Mucosa of descending colon (tissue), 3 donors: ENCODE measurements at regions not wholly inside any gene's neighbourhood (a gene's known extent, or its start where the extent isn't known, plus 50 kb on each side); places are given as distances from the start of the nearest gene placed in this dataset.

ENCODE experiments used
- ATAC-seq: fragments of 200-7000 bp; cut with Tn5 transposase; one replicate; pipeline ENCODE4 v1.9.1; 2020; ENCODE audit warnings: mild to moderate bottlenecking, moderate library complexity
- DNase-seq, 3 donors: peaks; one replicate each; pipeline ENCODE4 v3.0.0-alpha.2; 2020
- H3K36me3 ChIP-seq: fragments of 200-600 bp; one replicate; pipeline ENCODE4 v1.8.0; 2021; ENCODE audit warnings: low read depth, mild to moderate bottlenecking
- H3K4me1 ChIP-seq: fragments of 200-600 bp; one replicate; pipeline ENCODE4 v1.8.0; 2021; ENCODE audit warnings: low read depth, mild to moderate bottlenecking
- H3K4me3 ChIP-seq: fragments of 200-600 bp; one replicate; pipeline ENCODE4 v1.8.0; 2021; ENCODE audit warnings: mild to moderate bottlenecking
- H3K9me3 ChIP-seq: fragments of 200-600 bp; one replicate; pipeline ENCODE4 v1.8.0; 2021; ENCODE audit warnings: mild to moderate bottlenecking
- CTCF ChIP-seq: fragments of 200-600 bp; IDR thresholded peaks from one replicate; pipeline ENCODE4 v1.8.0; 2022; ENCODE audit warnings: antibody characterized with exemption, mild to moderate bottlenecking
- intact Hi-C, 2 donors: fragments of 100-400 bp; cut with DNase I in 1 of 2; cut with micrococcal nuclease in 1 of 2; formaldehyde crosslinking; loops; one replicate each; pipeline versions ENCODE4 v1.11.0 to v1.11.1; 2022; cut with DNase I, micrococcal nuclease
- donor health status: DM: no; HTN: no; CAD: no; lungs with moderate emphysema.
- donor health status: DM: no; HTN: no; CAD: no.
- donor health status: DM: no; HTN: yes; CAD: no.

- Histone ChIP-seq H3K4me1 (no peaks in the 10 kb centered on the region), H3K9me3 (no peaks in the 10 kb centered on the region), H3K4me3 (no peak overlapping the region), H3K36me3 (no peaks in the 10 kb centered on the region)
- no peak for DNase-seq
- intact Hi-C loops, result no loop called here
- ATAC-seq, result no peak
- TF ChIP-seq CTCF, result no peak
Measured at GRCh38 chr15:94761574-94761973, 530.2 kb downstream of the MCTP2 start.

GRCh38 chr15:94769089-94769488 is 537.7 kb downstream of the MCTP2 start:
- ATAC-seq (no peak), DNase-seq (no peak)
- H3K4me3 ChIP-seq, result no peak overlapping the region
- no peak for TF ChIP-seq CTCF
- no peaks in the 10 kb centered on the region for H3K4me1 ChIP-seq
- no peaks in the 10 kb centered on the region for H3K36me3 ChIP-seq
- H3K9me3 ChIP-seq, result no peaks in the 10 kb centered on the region
- intact Hi-C loops, result no loop called here

- intact Hi-C loops, result no loop called here
- DNase-seq, result no peak
- Histone ChIP-seq H3K36me3 (no peaks in the 10 kb centered on the region), H3K4me3 (no peak overlapping the region), H3K9me3 (no peaks in the 10 kb centered on the region), H3K4me1 (no peaks in the 10 kb centered on the region)
- no peak for TF ChIP-seq CTCF
- no peak for ATAC-seq
Measured at GRCh38 chr15:94770199-94770598, 538.8 kb downstream of the MCTP2 start.

GRCh38 chr15:94777037-94777436 is 545.7 kb downstream of the MCTP2 start:
- no peaks in the 10 kb centered on the region for H3K9me3 ChIP-seq
- H3K4me3 ChIP-seq, result no peak overlapping the region
- H3K36me3 ChIP-seq, result no peaks in the 10 kb centered on the region
- DNase-seq (no peak), ATAC-seq (no peak)
- H3K4me1 ChIP-seq, result no peaks in the 10 kb centered on the region
- intact Hi-C loops, result no loop called here
- TF ChIP-seq CTCF, result no peak

- no peak for ATAC-seq
- TF ChIP-seq CTCF, result no peak
- no peaks in the 10 kb centered on the region for H3K4me1 ChIP-seq
- no peaks in the 10 kb centered on the region for H3K9me3 ChIP-seq
- no peaks in the 10 kb centered on the region for H3K36me3 ChIP-seq
- DNase-seq, result no peak
- intact Hi-C loops, result no loop called here
- H3K4me3 ChIP-seq, result no peak overlapping the region
Measured at GRCh38 chr15:94778840-94779239, 547.5 kb downstream of the MCTP2 start.

GRCh38 chr15:94780166-94780565 is 548.8 kb downstream of the MCTP2 start:
- TF ChIP-seq CTCF, result no peak
- H3K4me3 ChIP-seq, result no peak overlapping the region
- no peaks in the 10 kb centered on the region for H3K9me3 ChIP-seq
- peak; percentile 31 for ATAC-seq
- intact Hi-C loops, result no loop called here
- H3K36me3 ChIP-seq, result no peaks in the 10 kb centered on the region
- DNase-seq, result no peak
- no peaks in the 10 kb centered on the region for H3K4me1 ChIP-seq
